ENCODE measurements at regions not wholly inside any gene's neighbourhood (a gene's known extent, or its start where the extent isn't known, plus 50 kb on each side); places are given as distances from the start of the nearest gene placed in this dataset.

GRCh38 chr16:86787538-86787937 is 209.2 kb downstream of the FOXL1 start:
- FAIRE-seq = no peak

GRCh38 chr16:86789621-86790051 is 211.3 kb downstream of the FOXL1 start:
- FAIRE-seq = no peak
- no peak for DNase-seq (ENCODE audit: extremely low spot score, insufficient read length, low read depth)

More at GRCh38 chr16:86787538-86787937, 209.2 kb downstream of the FOXL1 start:
- no peak for DNase-seq (ENCODE audit: extremely low spot score, insufficient read length, low read depth)

GRCh38 chr16:86791287-86792035 is 213.1 kb downstream of the FOXL1 start:
- no peak for FAIRE-seq
- DNase-seq (ENCODE audit: extremely low spot score, insufficient read length, low read depth) = no peak

- no peak for DNase-seq (ENCODE audit: extremely low spot score, insufficient read length, low read depth)
- FAIRE-seq = no peak
Observed at GRCh38 chr16:86794216-86794864, 216.0 kb downstream of the FOXL1 start.

GRCh38 chr16:86797700-86798099 is 219.4 kb downstream of the FOXL1 start:
- FAIRE-seq = no peak

GRCh38 chr16:86798247-86799041 is 220.1 kb downstream of the FOXL1 start:
- DNase-seq (ENCODE audit: extremely low spot score, insufficient read length, low read depth) (no peak), FAIRE-seq (no peak)

More at GRCh38 chr16:86797700-86798099, 219.4 kb downstream of the FOXL1 start:
- no peak for DNase-seq (ENCODE audit: extremely low spot score, insufficient read length, low read depth)

- DNase-seq (ENCODE audit: extremely low spot score, insufficient read length, low read depth) = no peak
- FAIRE-seq = no peak
Observed at GRCh38 chr16:86799367-86799766, 221.0 kb downstream of the FOXL1 start.

- DNase-seq (ENCODE audit: extremely low spot score, insufficient read length, low read depth) = no peak
- FAIRE-seq = no peak
Observed at GRCh38 chr16:86800894-86801293, 222.5 kb downstream of the FOXL1 start.

- no peak for DNase-seq (ENCODE audit: extremely low spot score, insufficient read length, low read depth)
- FAIRE-seq = no peak
Observed at GRCh38 chr16:86802013-86802412, 223.7 kb downstream of the FOXL1 start.

- DNase-seq (ENCODE audit: extremely low spot score, insufficient read length, low read depth) = no peak
- FAIRE-seq = no peak
Observed at GRCh38 chr16:86805188-86805587, 226.8 kb downstream of the FOXL1 start.

GRCh38 chr16:86806181-86806837 is 228.0 kb downstream of the FOXL1 start:
- FAIRE-seq (no peak), DNase-seq (ENCODE audit: extremely low spot score, insufficient read length, low read depth) (no peak)

- DNase-seq (ENCODE audit: extremely low spot score, insufficient read length, low read depth) = no peak
- FAIRE-seq = no peak
Observed at GRCh38 chr16:86806838-86807351, 228.5 kb downstream of the FOXL1 start.

GRCh38 chr16:86808863-86809444 is 230.6 kb downstream of the FOXL1 start:
- DNase-seq (ENCODE audit: extremely low spot score, insufficient read length, low read depth) (no peak), FAIRE-seq (no peak)

- DNase-seq (ENCODE audit: extremely low spot score, insufficient read length, low read depth) (no peak), FAIRE-seq (no peak)
Observed at GRCh38 chr16:86809458-86809955, 231.2 kb downstream of the FOXL1 start.

- FAIRE-seq = no peak
- no peak for DNase-seq (ENCODE audit: extremely low spot score, insufficient read length, low read depth)
Observed at GRCh38 chr16:86810062-86810461, 231.7 kb downstream of the FOXL1 start.

GRCh38 chr16:86812363-86812970 is 234.1 kb downstream of the FOXL1 start:
- FAIRE-seq = no peak
- no peak for DNase-seq (ENCODE audit: extremely low spot score, insufficient read length, low read depth)

GRCh38 chr16:86814256-86814655 is 235.9 kb downstream of the FOXL1 start:
- no peak for DNase-seq (ENCODE audit: extremely low spot score, insufficient read length, low read depth)
- FAIRE-seq = no peak

GRCh38 chr16:86816930-86817625 is 238.7 kb downstream of the FOXL1 start:
- FAIRE-seq (no peak), DNase-seq (ENCODE audit: extremely low spot score, insufficient read length, low read depth) (no peak)

All from GM18507 (cell line).